MM.1S (cell line): ENCODE measurements at regions not wholly inside any gene's neighbourhood (a gene's known extent, or its start where the extent isn't known, plus 50 kb on each side); places are given as distances from the start of the nearest gene placed in this dataset.

Experiments
- DNase-seq: peaks from one replicate; pipeline ENCODE4 v3.0.0-alpha.2; 2015
- H2AFZ ChIP-seq: fragments of 300-600 bp; sonication (generic); 2 replicates; pipeline ENCODE4 v1.6.0; 2016; ENCODE audit warnings: antibody characterized with exemption, low read length
- H3F3A ChIP-seq: fragments of 300-600 bp; sonication (generic); 2 replicates; pipeline ENCODE4 v1.6.1; 2016; ENCODE audit warnings: mild to moderate bottlenecking, antibody characterized with exemption, low read length, moderate library complexity, mixed read lengths; ENCODE audit not compliant: insufficient read depth
- H3K27ac ChIP-seq: fragments of 300-600 bp; sonication (generic); 2 replicates; pipeline ENCODE4 v1.5.1; 2016; ENCODE audit warnings: mild to moderate bottlenecking, low read length
- H3K27me3 ChIP-seq: fragments of 300-600 bp; sonication (generic); replicated peaks from 2 replicates; pipeline ENCODE4 v1.6.0; 2016; ENCODE audit warnings: low read length; ENCODE audit not compliant: insufficient read depth
- H3K36me3 ChIP-seq: fragments of 300-600 bp; sonication (generic); replicated peaks from 2 replicates; pipeline ENCODE4 v1.6.1; 2016; ENCODE audit warnings: mild to moderate bottlenecking, low read length, mixed read lengths; ENCODE audit not compliant: insufficient read depth
- H3K4me1 ChIP-seq: fragments of 300-600 bp; sonication (generic); 2 replicates; pipeline ENCODE4 v1.6.1; 2016; ENCODE audit warnings: low read length, mixed read lengths
- H3K4me2 ChIP-seq: fragments of 300-600 bp; sonication (generic); 2 replicates; pipeline ENCODE4 v1.6.0; 2016; ENCODE audit warnings: low read depth, low read length
- H3K4me3 ChIP-seq: fragments of 300-600 bp; sonication (generic); 2 replicates; pipeline ENCODE4 v1.5.1; 2016; ENCODE audit warnings: low read length, mixed read lengths
- H3K79me2 ChIP-seq: fragments of 300-600 bp; sonication (generic); 2 replicates; pipeline ENCODE4 v1.6.1; 2016; ENCODE audit warnings: mixed run types, low read length, mixed read lengths
- H3K9ac ChIP-seq: fragments of 300-600 bp; sonication (generic); 2 replicates; pipeline ENCODE4 v1.6.1; 2016; ENCODE audit warnings: low read length, mixed read lengths
- H3K9me2 ChIP-seq: fragments of 300-600 bp; sonication (generic); replicated peaks from 2 replicates; pipeline ENCODE4 v1.6.1; 2016; ENCODE audit warnings: mild to moderate bottlenecking, low read length, mixed read lengths; ENCODE audit not compliant: insufficient read depth
- H3K9me3 ChIP-seq: fragments of 300-600 bp; sonication (generic); replicated peaks from 2 replicates; pipeline ENCODE4 v1.6.1; 2016; ENCODE audit warnings: mild to moderate bottlenecking, low read length, mixed read lengths; ENCODE audit not compliant: insufficient read depth
- H4K20me1 ChIP-seq: fragments of 300-600 bp; sonication (generic); 2 replicates; pipeline ENCODE4 v1.6.1; 2016; ENCODE audit warnings: mild to moderate bottlenecking, low read length, moderate library complexity, mixed read lengths; ENCODE audit not compliant: insufficient read depth
- CTCF ChIP-seq: fragments of 300-600 bp; sonication (generic); IDR thresholded peaks from 2 replicates; pipeline ENCODE4 v1.5.1; 2016; ENCODE audit warnings: antibody characterized with exemption, low read length, mixed read lengths
- EZH2 ChIP-seq: fragments of 300-600 bp; sonication (generic); optimal IDR thresholded peaks from 2 replicates; pipeline ENCODE3; 2017; ENCODE audit warnings: low read depth, mild to moderate bottlenecking, antibody characterized with exemption, low read length, mixed read lengths
- EZH2phosphoT487 ChIP-seq: fragments of 300-600 bp; sonication (generic); IDR thresholded peaks from 2 replicates; pipeline ENCODE4 v1.6.1; 2018; ENCODE audit warnings: antibody characterized with exemption, low read length

GRCh38 chr4:18398661-18399060 is 377.1 kb upstream of the LCORL start:
- H3K79me2 ChIP-seq, result no peaks in the 10 kb centered on the region
- H3K9me3 ChIP-seq, result no peaks in the 10 kb centered on the region
- TF ChIP-seq CTCF, result no peak
- TF ChIP-seq EZH2phosphoT487, result no peak
- no peak for TF ChIP-seq EZH2
- no peaks in the 10 kb centered on the region for H3F3A ChIP-seq
- no peaks in the 10 kb centered on the region for H3K4me1 ChIP-seq
- no peak overlapping the region for H3K27ac ChIP-seq
- DNase-seq, result no peak
- no peak overlapping the region for H3K4me2 ChIP-seq
- no peaks in the 10 kb centered on the region for H4K20me1 ChIP-seq
- no peaks in the 10 kb centered on the region for H3K27me3 ChIP-seq
- H3K36me3 ChIP-seq, result no peaks in the 10 kb centered on the region
- H2AFZ ChIP-seq, result no peak overlapping the region
- no peak overlapping the region for H3K9ac ChIP-seq
- H3K9me2 ChIP-seq, result no peaks in the 10 kb centered on the region
- H3K4me3 ChIP-seq, result no peak overlapping the region

- H3K36me3 ChIP-seq, result no peaks in the 10 kb centered on the region
- no peaks in the 10 kb centered on the region for H3K9me3 ChIP-seq
- no peaks in the 10 kb centered on the region for H3K4me1 ChIP-seq
- no peaks in the 10 kb centered on the region for H4K20me1 ChIP-seq
- no peak overlapping the region for H3K4me3 ChIP-seq
- H3F3A ChIP-seq, result no peaks in the 10 kb centered on the region
- DNase-seq, result no peak
- H3K79me2 ChIP-seq, result no peaks in the 10 kb centered on the region
- TF ChIP-seq EZH2 (no peak), CTCF (no peak), EZH2phosphoT487 (no peak)
- no peak overlapping the region for H2AFZ ChIP-seq
- no peak overlapping the region for H3K9ac ChIP-seq
- no peak overlapping the region for H3K4me2 ChIP-seq
- H3K27ac ChIP-seq, result no peak overlapping the region
- H3K27me3 ChIP-seq, result no peaks in the 10 kb centered on the region
- H3K9me2 ChIP-seq, result no peaks in the 10 kb centered on the region
Measured at GRCh38 chr4:18397681-18398390, 376.3 kb upstream of the LCORL start.

- no peak overlapping the region for H3K27ac ChIP-seq
- H3K36me3 ChIP-seq, result no peaks in the 10 kb centered on the region
- H3K9me3 ChIP-seq, result no peaks in the 10 kb centered on the region
- H4K20me1 ChIP-seq, result no peaks in the 10 kb centered on the region
- H3K9ac ChIP-seq, result no peak overlapping the region
- H3K9me2 ChIP-seq, result no peaks in the 10 kb centered on the region
- H3K4me2 ChIP-seq, result no peak overlapping the region
- H3K79me2 ChIP-seq, result no peaks in the 10 kb centered on the region
- H3K4me1 ChIP-seq, result no peaks in the 10 kb centered on the region
- no peaks in the 10 kb centered on the region for H3K27me3 ChIP-seq
- H3F3A ChIP-seq, result no peaks in the 10 kb centered on the region
- no peak overlapping the region for H2AFZ ChIP-seq
- H3K4me3 ChIP-seq, result no peak overlapping the region
- TF ChIP-seq CTCF (no peak), EZH2phosphoT487 (no peak), EZH2 (no peak)
- no peak for DNase-seq
Measured at GRCh38 chr4:18394656-18395055, 373.1 kb upstream of the LCORL start.
